ENCODE measurements at regions not wholly inside any gene's neighbourhood (a gene's known extent, or its start where the extent isn't known, plus 50 kb on each side); places are given as distances from the start of the nearest gene placed in this dataset.

DNA sequence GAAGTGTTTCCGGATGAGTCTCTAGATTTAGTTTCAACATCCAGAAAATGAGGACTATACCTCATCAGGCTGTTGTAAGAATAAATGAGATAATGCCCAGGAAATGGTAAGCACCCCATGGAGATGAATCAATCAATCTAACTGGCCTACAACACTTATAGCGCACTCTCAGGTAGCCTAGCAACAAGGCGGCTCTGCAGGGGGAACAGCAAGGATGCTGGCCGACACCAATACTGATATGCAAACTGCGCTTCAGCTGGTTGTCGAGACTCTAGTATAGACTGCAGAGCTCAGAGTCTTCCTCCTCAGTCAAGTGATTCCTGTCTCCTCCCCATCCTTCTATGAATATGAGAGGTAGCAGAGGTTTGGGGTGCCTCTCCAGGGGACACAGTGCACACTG, 218.8 kb upstream of the WWC1 start:
- no peak for DNase-seq (ENCODE audit: low read depth)
- TF ChIP-seq CTCF (IDR thresholded peaks at IDR 0.05; ENCODE audit: low read depth, low read length) = no peak
- no peak overlapping the region for H3K4me3 ChIP-seq (ENCODE audit: low read depth, low read length)

- TF ChIP-seq CTCF (IDR thresholded peaks at IDR 0.05; ENCODE audit: low read depth, low read length) (no peak), MYC (IDR thresholded peaks at IDR 0.05; ENCODE audit: low read depth, low read length) (no peak), POLR2A (IDR thresholded peaks at IDR 0.05; ENCODE audit: extremely low read depth, insufficient read length) (no peak)
- TF ChIP-seq, protein P1, sequence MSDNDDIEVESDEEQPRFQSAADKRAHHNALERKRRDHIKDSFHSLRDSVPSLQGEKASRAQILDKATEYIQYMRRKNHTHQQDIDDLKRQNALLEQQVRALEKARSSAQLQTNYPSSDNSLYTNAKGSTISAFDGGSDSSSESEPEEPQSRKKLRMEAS (IDR thresholded peaks at IDR 0.05; ENCODE audit: low read depth, low read length) = no peak
- no peak for DNase-seq (ENCODE audit: low read depth)
- no peak overlapping the region for H3K4me3 ChIP-seq (ENCODE audit: low read depth, low read length)
These were observed 218.1 kb upstream of the WWC1 start for GRCh38 chr5:168073311-168073710.

- DNase-seq (ENCODE audit: low read depth) = no peak
- TF ChIP-seq, protein P1 (IDR thresholded peaks at IDR 0.05; ENCODE audit: low read depth, low read length) = no peak
- TF ChIP-seq CTCF (IDR thresholded peaks at IDR 0.05; ENCODE audit: low read depth, low read length) (no peak), MYC (IDR thresholded peaks at IDR 0.05; ENCODE audit: low read depth, low read length) (no peak), POLR2A (IDR thresholded peaks at IDR 0.05; ENCODE audit: extremely low read depth, insufficient read length) (no peak)
These were observed 217.2 kb upstream of the WWC1 start for GRCh38 chr5:168073991-168074800.

DNA sequence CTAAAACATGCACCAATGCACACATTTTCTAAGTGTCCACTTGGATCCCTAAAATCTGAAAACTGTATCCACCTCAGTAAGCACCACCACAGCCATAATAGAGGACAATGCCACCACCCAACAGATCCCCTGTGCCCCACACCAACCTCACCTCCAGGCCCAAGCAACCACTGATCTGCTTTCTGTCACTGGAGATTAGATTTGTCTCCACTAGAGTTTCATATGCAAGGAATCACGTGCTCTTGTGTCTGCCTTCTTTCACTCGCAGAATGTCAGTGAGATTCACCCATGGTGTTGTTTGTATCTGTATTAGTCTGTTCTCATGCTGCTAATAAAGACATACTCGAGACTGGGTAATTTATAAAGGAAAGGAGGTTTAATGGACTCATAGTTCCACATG, 216.1 kb upstream of the WWC1 start:
- DNase-seq (ENCODE audit: low read depth) = no peak
- H3K4me3 ChIP-seq (ENCODE audit: low read depth, low read length) = no peak overlapping the region
- TF ChIP-seq POLR2A (IDR thresholded peaks at IDR 0.05; ENCODE audit: extremely low read depth, insufficient read length) (no peak), MYC (IDR thresholded peaks at IDR 0.05; ENCODE audit: low read depth, low read length) (no peak), CTCF (IDR thresholded peaks at IDR 0.05; ENCODE audit: low read depth, low read length) (no peak)
- TF ChIP-seq, protein P1 (IDR thresholded peaks at IDR 0.05; ENCODE audit: low read depth, low read length) = no peak

More at GRCh38 chr5:168073991-168074800, 217.2 kb upstream of the WWC1 start:
- no peak overlapping the region for H3K4me3 ChIP-seq (ENCODE audit: low read depth, low read length)

DNA sequence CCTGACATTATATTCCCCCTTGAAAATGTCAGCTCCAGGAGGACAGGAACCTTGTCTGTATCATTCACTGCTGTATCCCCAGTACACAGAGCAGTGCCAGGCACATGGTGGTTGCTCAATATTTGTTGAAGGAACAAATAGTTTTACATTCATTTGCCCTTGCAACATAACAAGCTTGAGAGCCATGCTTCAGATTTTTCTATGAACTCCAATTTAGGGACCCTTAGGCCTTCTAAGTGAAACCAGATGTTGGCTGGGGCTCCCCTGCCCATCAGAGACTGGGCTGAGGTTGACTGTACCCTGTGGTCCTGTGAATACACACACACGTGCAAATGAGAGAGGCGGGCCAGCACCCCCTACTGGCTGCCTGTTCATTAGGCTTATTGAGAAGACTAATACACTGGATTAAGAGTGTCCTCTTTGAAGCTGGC, 214.9 kb upstream of the WWC1 start:
- TF ChIP-seq CTCF (IDR thresholded peaks at IDR 0.05; ENCODE audit: low read depth, low read length) (peak; percentile 49), MYC (IDR thresholded peaks at IDR 0.05; ENCODE audit: low read depth, low read length) (no peak)
- peak; percentile 22 for DNase-seq (ENCODE audit: low read depth)
- H3K4me3 ChIP-seq (ENCODE audit: low read depth, low read length) = no peak overlapping the region

Data from NB4 (cell line).